ENCODE measurements at regions not wholly inside any gene's neighbourhood (a gene's known extent, or its start where the extent isn't known, plus 50 kb on each side); places are given as distances from the start of the nearest gene placed in this dataset.
"Not testable (repeated sequence)": the region's sequence is repeated elsewhere in the genome, so short reads cannot be mapped to it uniquely, and the experiment has no call there.

- no peak for DNase-seq (ENCODE audit: low read depth)
These were observed 371.9 kb upstream of the SOX9 start for GRCh38 chr17:71748872-71749271.

- peak; percentile 24 for DNase-seq (ENCODE audit: low read depth)
These were observed 367.8 kb upstream of the SOX9 start for GRCh38 chr17:71753070-71753469.

- no peak for DNase-seq (ENCODE audit: low read depth)
These were observed 363.7 kb upstream of the SOX9 start for GRCh38 chr17:71757156-71757555.

GRCh38 chr17:71757956-71758355 lies 362.9 kb upstream of the SOX9 start:
- DNase-seq (ENCODE audit: low read depth) = no peak

- DNase-seq (ENCODE audit: low read depth) = no peak
These were observed 361.3 kb upstream of the SOX9 start for GRCh38 chr17:71759422-71760060.

GRCh38 chr17:71760062-71760720 lies 360.6 kb upstream of the SOX9 start:
- peak; percentile 57 for DNase-seq (ENCODE audit: low read depth)

GRCh38 chr17:71762526-71762925 lies 358.3 kb upstream of the SOX9 start:
- DNase-seq (ENCODE audit: low read depth) = no peak

- peak; percentile 6 for DNase-seq (ENCODE audit: low read depth)
These were observed 356.3 kb upstream of the SOX9 start for GRCh38 chr17:71764505-71764904.

- DNase-seq (ENCODE audit: low read depth) = peak; percentile 3
These were observed 355.4 kb upstream of the SOX9 start for GRCh38 chr17:71765437-71765836.

GRCh38 chr17:71769850-71770249 lies 351.0 kb upstream of the SOX9 start:
- no peak for DNase-seq (ENCODE audit: low read depth)

- DNase-seq (ENCODE audit: low read depth) = no peak
These were observed 343.7 kb upstream of the SOX9 start for GRCh38 chr17:71777048-71777640.

GRCh38 chr17:71779482-71779881 lies 341.3 kb upstream of the SOX9 start:
- DNase-seq (ENCODE audit: low read depth) = no peak

GRCh38 chr17:71780596-71780995 lies 340.2 kb upstream of the SOX9 start:
- DNase-seq (ENCODE audit: low read depth) = no peak

- not testable (repeated sequence) for DNase-seq (ENCODE audit: low read depth)
These were observed 338.8 kb upstream of the SOX9 start for GRCh38 chr17:71782021-71782420.

GRCh38 chr17:71790791-71791190 lies 330.0 kb upstream of the SOX9 start:
- peak; percentile 56 for DNase-seq (ENCODE audit: low read depth)

GRCh38 chr17:71791311-71791710 lies 329.5 kb upstream of the SOX9 start:
- no peak for DNase-seq (ENCODE audit: low read depth)

- DNase-seq (ENCODE audit: low read depth) = peak; percentile 49
These were observed 327.9 kb upstream of the SOX9 start for GRCh38 chr17:71792966-71793365.

- DNase-seq (ENCODE audit: low read depth) = no peak
These were observed 327.3 kb upstream of the SOX9 start for GRCh38 chr17:71793518-71793917.

GRCh38 chr17:71798701-71799100 lies 322.1 kb upstream of the SOX9 start:
- no peak for DNase-seq (ENCODE audit: low read depth)

GRCh38 chr17:71799657-71800056 lies 321.2 kb upstream of the SOX9 start:
- DNase-seq (ENCODE audit: low read depth) = no peak

GRCh38 chr17:71801301-71801700 lies 319.5 kb upstream of the SOX9 start:
- no peak for DNase-seq (ENCODE audit: low read depth)

- DNase-seq (ENCODE audit: low read depth) = no peak
These were observed 318.2 kb upstream of the SOX9 start for GRCh38 chr17:71802663-71803062.

Data from HT1080 (cell line).